NCI-H1048 (cell line): ENCODE measurements at regions not wholly inside any gene's neighbourhood (a gene's known extent, or its start where the extent isn't known, plus 50 kb on each side); places are given as distances from the start of the nearest gene placed in this dataset.
"Not testable (repeated sequence)": the region's sequence is repeated elsewhere in the genome, so short reads cannot be mapped to it uniquely, and the experiment has no call there.

Source experiments
- DNase-seq: peaks from one replicate; lab custom pipeline; 2025; lab: John Stamatoyannopoulos, UW

DNA sequence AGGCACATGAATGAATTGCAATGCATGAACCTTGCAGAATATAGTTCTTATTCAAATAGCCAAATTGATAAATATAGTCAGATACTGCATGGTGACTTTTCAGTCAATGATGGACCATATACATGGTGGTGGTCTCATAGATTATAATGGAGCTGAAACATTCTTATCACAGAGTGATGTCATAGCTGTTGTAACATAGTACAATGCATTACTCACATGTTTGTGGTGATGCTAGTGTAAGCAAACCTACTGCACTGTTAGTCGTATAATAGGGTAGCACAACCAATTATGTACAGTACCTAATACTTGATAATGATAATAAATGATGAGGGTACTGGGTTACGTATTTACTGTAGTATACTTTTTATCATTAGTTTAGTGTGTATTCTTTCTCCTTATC is 280.3 kb downstream of the BCAT1 start:
- DNase-seq, result no peak

DNA sequence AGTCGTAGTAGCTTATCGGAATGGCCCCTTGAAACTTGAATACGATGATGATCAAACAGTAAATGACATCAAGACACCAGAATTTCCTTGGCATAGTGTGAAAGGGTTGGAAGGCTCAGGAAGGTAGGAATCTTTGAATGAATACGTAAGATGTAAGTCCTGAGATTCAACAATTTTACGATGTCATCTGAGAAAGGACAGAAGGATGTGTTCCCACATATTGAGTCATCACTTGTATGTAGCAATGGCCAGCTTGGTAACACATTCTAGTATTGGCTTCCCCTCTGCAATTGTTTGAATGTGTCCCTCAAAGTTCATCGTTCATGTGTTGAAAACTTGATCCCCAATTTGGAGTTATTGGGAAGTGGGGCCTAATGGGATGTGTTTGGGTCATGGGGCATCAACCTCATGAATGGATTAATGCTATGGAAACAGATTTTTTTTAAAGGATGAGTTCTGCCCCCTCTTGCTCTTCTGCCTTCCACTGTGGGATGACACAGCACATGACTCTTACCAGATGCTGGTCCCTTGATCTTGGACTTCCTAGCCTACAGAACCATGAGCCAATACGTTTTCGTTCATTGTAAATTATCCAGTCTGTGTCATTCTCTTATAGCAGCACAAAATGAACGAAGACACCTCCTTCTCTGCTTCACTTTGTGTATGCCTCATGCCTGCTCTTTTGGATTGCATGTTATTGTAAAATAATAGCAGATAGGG is 284.6 kb downstream of the BCAT1 start:
- DNase-seq, result no peak

DNA sequence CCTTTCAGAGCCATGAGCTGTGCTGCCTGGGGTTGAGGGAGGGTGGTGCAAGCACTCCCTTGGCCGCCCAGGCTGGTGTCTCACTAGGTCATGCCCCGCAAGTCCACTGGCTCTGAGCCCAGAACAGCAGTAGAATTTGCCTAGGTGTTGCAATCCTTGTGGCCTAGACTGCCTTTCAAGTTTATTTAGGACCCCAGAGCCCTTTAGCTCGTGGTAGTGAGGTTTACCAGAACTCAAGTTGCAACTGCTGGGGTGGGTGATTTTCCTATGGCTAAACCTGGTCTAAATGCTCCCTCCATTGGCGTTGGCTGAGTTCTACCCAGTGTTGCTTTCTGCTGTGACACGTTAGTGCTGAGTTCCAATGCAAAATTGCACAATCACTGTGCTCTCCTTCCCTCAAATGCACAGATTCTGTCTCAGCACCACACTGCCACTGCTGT is 287.2 kb downstream of the BCAT1 start:
- no peak for DNase-seq

DNA sequence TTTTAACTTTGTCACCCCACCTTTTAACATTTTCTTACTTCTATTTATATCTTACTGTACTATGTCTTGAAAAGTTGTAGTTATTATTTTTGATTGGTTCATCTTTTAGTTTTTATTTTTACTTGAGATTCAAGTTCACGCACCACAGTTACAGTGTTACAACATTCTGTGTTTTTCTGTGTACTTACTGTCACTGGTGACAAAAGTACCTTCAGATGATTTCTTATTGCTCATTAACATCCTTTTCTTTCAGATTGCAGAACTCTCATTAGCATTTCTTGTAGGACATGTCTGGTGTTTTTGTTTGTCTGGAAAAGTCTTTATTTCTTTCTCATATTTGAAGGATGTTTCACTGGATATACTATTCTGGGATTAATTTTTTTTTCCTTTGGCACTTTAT is 289.9 kb downstream of the BCAT1 start:
- no peak for DNase-seq

DNA sequence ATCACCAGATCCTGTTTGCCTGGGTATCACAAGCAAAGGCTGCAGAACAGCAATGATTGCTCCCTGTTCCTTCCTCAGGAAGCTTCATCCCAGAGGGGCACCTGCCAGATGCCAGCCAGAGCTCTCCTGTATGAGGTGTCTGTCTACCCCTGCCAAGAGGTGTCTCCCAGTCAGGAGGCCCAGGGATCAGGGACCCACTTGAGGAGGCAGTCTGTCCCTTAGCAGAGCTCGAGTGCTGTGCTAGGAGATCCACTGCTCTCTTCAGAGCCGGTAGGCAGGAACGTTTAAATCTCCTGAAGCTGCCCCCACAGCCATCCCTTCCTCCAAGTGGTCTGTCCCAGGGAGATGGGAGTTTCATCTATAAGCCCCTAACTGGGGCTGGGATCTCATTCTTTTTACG is 294.6 kb downstream of the BCAT1 start:
- not testable (repeated sequence) for DNase-seq

DNA sequence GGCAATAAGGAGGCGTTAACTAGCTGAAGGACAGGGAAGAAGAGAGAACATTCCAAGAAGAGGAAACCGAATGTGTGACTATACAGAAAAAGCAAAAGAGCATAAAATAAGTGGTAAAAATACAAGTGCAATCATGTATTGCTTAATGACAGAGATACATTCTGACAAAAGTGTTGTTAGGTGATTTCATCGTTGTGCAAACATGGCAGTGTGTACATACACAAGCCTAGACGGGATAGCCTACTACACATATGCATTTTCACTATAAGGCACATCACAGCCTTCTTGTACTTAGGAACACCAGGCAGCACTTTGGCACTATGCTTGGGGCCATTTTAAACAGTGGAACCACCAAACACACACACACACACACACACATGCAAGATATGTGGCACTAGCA is 299.3 kb downstream of the BCAT1 start:
- DNase-seq, result no peak

DNA sequence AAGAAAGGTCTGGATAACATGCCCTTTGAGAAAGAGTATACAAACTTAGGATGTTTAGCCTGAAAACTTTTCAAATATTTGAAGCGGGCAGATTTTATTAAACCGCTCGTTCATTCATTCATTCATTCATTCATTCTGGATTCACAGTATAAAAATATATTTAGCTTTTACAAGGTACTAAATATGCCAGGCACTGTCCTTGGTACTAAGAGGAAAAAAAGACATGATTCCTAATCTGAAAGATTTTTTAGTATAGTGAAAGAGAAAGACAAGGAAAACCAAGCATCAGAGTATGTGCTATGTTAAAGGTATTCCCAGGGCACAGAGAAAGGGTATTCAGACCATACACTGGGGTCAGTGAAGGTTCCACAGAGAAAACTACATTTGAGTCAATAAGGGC is 299.7 kb downstream of the BCAT1 start:
- DNase-seq, result no peak

DNA sequence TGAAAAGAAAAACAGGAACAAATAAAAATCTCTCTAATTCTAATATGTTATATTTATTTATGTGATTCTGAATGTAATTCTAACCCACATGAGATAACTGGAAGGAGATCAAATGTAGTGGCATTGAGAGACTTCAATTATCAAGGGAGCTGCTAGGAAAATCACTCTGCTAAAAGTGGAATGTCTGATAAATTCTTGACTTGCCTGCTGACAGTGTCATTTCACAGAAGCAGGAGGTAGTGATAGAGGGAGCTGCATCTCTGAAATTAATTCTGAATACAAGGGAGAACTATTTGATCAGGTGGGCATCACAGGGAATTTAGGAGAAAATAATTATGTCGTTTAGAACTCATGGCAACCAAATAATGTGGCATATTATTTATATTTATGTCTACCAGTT is 303.6 kb downstream of the BCAT1 start:
- DNase-seq, result no peak

DNA sequence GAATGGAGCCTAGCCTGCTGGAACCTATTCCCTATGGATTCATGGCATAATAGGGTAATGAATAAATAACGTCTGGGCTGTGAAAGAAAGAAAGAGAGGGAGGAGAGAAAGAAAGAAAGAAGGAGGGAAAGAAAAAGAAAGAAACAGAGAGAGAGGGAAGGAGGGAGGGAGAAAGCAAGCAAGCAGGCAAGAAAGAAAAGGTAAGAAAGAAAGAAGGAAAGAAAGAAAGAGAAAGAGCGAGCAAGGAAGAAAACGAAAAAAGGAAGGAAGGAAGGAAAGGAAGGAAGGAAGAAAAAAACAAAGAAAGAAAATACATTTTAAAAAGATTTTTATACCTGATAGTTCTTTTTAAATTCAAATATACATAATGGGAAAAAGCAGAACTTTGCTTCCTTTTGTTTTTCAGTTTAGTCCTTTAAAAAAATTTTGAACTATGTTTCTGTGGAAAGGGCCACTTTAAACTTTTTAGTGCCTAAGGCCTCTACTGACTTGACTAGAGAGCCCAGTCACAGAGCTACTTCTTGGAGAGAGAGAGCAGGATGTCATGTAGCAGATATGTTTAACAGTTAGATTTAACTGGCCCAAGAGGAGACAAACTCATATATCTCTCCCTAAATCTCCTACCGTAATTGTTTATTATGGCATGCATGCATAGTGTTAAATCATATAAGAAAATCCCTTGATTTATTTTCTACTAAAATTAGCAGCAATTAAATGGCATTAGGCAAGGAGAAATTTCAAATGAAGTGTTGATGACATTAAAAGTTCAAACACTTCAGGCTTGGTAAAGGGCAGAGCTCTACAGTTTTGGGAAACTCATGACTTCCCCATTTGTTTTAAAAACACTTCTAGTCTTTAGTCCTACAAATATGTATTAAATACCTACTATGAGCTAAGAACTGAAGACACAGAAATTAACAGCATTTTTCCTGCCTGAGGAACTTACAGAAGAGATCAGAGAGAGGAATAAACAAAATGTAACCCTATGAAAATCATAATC is 305.5 kb downstream of the BCAT1 start:
- no peak for DNase-seq

DNA sequence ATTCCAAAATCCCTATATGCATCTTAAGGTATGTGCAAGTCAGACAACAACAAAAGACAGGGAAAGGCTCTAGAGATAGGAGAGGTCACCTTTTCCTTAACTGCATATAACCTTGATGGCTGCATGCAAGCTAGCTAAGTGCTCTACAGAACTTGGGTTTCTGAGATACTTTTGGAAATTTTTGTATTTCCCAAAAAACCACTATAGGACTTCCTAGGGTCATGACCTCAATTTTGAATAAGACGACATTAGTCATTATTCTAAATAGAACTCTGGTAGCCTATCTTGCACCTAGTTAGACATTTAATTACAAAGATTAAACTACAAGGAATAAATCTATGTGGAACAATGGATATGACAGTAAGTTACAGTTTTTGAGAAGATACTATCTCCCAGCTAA is 309.3 kb downstream of the BCAT1 start:
- no peak for DNase-seq

DNA sequence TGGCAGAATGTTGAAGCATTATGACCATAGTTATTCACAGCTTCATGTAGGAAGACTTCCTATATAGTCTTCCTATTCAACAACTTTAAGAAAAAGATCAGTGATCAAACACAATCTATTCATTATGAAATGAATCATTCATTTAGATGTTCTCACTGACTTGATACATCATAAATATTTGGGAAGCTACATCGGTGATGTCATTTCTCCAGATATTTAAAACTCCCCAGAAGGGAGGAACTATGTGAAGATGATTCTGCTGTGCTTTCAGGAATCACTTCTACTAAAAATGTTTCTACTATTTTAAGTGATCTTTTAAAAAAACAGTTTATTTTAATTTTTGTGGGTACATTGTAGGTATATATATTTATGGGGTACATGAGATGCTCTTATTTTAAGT is 316.4 kb downstream of the BCAT1 start:
- DNase-seq, result no peak

DNA sequence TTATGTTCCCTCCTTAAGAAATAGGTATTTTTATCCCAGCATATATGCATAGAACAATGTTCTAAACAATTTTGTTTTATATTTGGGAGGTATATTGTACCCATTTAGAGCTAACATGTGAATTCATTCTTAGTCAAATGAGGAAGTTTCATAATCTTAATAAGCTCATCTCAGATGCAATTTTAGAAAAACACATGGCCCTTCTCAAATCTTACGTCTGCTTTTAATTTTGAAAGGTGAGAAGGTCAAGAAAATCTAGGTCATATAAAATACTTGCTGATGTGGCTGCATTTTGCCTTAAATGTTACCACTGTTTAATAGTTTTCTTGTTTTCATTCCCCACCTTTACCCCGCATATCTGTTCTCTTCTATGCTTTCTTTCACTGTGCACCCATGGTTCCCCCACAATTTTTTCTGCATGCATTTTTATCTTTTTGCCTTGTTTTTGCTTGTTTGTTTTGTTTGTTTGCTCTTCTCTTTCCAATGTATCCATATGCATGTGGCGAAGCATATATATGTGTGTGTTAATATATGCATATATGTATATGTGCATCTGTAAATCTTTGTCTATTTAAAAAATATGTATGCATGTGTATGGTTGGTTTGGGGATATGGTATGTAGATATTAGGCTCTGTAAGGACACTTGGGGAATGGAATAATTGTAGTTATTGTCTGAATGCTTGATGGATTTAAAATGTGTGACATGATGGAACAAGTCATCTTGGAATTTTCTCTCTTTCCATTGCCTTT is 317.1 kb downstream of the BCAT1 start:
- DNase-seq, result no peak

DNA sequence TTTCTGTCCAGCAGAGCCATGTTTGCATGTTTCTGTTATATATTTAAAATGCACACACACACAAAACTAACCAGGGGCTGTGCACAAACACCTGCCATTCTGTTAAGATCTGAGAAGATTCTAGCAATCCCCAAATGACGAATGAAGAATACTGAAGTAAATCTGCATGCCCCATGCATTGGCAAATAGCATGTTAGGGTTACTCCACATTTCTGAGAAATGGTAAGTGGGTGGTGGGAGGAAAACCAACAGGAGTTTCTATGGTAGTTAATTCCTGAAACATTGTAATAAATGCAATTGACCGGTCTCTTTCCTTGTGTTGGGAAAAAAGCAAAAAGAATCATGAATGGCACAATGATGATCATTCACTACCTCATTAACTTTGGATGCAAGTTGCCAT is 318.0 kb downstream of the BCAT1 start:
- DNase-seq, result no peak

DNA sequence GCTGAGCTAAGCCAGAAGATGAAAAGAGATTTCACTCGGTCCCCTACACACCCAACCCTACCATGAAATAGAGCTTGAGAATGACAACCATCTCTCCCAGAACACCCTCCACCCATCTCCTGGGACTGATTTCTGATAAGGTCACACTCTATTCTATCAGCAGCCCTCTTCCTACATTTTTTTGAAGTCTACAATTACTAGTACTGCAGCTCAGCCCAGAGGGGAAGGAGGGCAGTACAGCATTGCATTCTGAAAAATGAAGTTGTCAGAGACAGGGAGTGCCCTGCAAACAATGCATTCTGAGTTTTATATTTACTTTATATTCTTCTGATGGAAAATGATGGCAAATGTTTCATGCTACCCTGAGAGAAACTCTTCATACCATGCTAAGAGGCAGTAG is 318.5 kb downstream of the BCAT1 start:
- DNase-seq, result no peak

DNA sequence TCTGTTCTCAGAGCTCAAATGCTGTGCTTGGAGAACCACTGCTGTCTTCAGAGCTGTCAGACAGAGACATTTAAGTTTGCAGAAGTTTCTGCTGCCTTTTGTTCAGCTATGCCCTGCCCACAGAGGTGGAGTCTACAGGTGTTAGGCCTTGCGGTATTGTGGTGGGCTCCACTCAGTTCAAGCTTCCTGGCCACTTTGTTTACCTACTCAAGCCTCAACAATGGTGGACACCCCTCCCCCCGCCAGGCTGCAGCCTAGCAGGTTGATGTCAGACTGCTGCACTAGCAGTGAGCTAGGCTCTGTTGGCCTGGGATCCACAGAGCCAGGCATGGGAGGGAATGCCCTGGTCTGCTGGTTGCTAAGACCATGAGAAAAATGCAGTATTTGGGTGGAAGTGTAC is 323.8 kb downstream of the BCAT1 start:
- DNase-seq, result no peak

DNA sequence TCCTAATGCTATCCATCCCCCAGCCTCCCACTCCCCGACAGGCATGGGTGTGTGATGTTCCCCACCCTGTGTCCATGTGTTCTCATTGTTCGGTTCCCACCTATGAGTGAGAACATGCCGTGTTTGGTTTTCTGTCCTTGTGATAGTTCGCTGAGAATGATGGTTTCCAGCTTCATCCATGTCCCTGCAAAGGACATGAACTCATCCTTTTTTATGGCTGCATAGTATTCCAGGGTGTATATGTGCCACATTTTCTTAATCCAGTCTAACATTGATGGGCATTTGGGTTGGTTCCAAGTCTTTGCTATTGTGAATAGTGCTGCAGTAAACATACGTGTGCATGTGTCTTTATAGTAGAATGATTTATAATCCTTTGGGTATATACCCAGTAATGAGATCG is 328.9 kb downstream of the BCAT1 start:
- not testable (repeated sequence) for DNase-seq

DNA sequence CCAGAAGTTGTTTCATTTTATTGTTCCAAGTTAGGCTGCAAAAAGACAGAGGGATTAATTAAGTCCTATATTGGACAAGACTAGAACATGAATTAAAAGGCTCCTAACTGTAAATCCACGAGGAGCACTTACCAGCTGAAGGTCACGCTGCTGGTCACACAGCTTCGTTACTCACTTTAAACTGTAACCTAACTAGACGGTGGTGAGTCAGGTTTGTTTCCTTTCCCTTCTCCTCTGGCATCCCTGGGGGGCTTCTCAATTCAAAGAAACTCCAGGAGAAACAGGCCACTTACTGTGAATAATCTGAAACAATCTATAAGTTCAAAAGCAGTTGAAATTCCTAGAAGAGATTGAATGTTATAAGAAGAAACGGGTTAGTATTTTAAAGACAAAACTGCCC is 331.4 kb downstream of the BCAT1 start:
- no peak for DNase-seq

DNA sequence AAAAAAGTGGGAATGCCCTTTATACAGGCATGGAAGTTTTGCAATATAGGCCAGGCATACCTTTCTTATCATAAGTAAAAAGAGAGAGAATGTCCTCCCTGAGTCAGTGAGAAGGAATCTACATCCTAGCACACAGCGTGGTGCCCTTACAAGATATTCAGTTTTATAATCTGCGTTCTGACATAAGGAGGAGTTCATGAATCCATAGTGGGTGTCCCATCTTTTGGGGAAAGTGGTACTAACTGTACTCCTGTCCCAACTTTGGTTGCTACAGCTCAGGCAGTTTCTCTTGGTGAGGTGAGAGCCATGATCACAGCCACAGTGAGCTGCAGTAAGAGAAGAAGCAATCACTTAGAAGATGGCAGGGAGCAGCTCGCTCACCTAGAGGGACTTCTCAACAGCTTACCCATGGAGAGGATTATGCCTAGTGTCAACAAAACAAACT is 332.9 kb downstream of the BCAT1 start:
- DNase-seq, result no peak

DNA sequence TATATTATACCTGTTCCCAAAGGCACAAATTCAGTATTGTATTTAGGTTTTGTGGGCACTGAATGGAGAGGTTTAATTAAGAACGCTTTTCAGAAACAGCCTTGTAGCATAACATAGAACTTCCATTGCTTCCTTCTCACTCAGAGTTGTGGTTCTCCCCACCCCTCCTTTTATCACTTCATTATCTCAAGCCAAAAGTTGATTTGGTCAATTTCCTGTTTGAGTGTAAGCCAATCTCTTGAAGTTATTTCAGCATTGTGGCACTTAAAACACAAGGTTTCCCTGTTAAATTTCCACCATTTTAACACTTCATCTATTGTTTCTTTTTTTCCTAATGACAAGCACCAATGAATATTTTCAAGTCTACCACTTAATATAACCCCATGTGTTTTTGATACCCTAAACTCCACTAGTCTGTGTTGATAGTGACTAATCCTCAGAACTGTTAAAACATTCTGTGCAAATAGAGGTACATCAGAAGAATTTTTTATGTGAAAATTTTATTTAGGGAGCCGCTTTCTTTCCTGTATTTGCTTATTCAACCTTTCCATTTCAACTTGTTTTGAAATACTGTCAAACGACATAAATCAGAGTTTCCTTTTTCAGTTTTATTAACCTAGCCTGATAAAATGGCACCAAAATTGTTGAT is 340.1 kb downstream of the BCAT1 start:
- no peak for DNase-seq

DNA sequence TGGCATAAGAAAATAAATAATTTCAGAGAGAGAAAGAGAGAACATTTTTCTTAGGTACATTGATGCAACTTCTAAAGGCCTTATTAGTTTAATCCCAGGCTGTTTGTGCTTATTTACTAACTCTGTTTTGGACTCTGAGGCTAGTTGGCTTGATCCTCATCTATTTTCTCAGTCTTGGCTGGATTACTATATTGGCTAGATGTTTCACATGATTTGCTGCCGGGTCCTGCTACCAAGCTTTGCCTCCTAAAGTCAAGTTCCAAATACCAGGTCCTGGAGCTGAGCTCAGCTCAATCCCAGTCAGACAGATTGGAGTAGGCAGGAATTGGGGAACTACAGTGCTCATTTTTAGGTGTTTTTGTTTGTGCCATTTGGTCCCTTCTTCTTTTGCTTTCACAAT is 340.8 kb downstream of the BCAT1 start:
- no peak for DNase-seq

DNA sequence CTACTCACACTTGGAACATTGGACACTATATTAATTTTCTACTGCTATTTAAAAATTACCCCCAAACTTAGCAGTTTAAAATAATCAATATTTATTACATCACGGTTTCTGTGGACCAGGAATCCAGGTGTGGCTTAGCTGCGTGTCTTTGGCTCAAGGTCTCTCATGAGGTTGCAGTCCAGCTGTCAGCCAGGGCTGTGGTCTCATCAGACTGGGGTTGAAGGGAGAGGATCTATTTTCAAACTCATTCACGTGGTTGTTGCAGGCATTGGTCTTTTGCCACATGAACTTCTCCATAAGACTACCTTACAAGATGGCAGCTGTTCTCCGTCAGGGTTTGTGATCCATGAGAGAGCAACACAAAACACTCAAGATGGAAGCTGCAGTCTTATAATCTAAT is 343.0 kb downstream of the BCAT1 start:
- DNase-seq, result no peak

DNA sequence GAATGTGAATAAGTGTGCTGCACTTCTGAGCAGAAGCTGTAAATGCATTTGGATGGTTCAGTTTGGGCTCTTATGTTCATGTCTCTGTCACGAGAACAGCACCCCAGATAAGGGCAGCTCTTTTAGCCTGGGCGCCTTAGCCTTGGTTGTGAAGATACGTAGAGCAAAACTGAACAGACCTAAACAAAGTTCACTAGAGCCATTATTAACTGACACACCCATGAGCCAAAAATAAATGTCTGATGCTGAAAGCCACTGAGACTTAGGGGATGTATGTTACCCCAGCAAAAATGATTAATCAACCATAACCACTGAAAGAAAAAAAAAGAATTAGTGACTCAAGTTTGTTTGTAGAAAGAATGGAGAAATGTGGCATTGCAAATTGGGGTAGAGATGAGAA is 343.4 kb downstream of the BCAT1 start:
- no peak for DNase-seq
